ENCODE measurements at regions not wholly inside any gene's neighbourhood (a gene's known extent, or its start where the extent isn't known, plus 50 kb on each side); places are given as distances from the start of the nearest gene placed in this dataset.

DNA sequence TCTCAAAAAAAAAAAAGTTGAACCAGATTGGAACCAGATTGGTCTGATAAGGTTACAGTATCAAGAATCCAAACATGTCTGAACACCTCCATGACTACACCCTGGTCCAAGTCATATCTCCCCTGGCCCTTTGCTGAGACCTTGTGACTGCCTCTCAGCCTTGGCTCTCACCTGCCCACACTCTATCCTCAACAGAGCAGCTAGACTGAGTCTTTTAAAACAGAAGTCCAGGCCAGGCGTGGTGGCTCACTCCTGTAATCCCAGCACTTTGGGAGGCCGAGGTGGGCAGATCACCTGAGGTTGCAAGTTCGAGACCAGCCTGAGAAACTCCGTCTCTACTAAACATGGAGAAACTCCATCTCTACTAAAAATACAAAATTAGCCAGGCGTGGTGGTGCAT is 91.7 kb downstream of the AIPL1 start:
- TF ChIP-seq POLR2AphosphoS5 (IDR thresholded peaks at IDR 0.05; ENCODE audit: low read length) (no peak), CTCF (IDR thresholded peaks at IDR 0.05 in 2 of 3, conservative IDR thresholded peaks at IDR 0.05 in 1 of 3; ENCODE audit: control insufficient read depth in 2 of 3, extremely low read depth in 1 of 3, insufficient read depth in 1 of 3, low read depth in 3 of 3, low read length in 3 of 3) (no peak), ZSCAN29 (IDR thresholded peaks at IDR 0.05) (no peak), EZH2 (IDR thresholded peaks at IDR 0.05; ENCODE audit: borderline replicate concordance, control insufficient read depth, low read depth, low read length) (no peak), NFYA (IDR thresholded peaks at IDR 0.05; ENCODE audit: borderline replicate concordance, low read depth, low read length) (no peak), JUND (IDR thresholded peaks at IDR 0.05; ENCODE audit: low read depth, low read length) (no peak), ZNF274 (IDR thresholded peaks at IDR 0.05; ENCODE audit: insufficient read depth, insufficient read length) (no peak), CEBPB (IDR thresholded peaks at IDR 0.05; ENCODE audit: borderline replicate concordance in 1 of 2, low read depth in 2 of 2, low read length in 2 of 2) (no peak), POLR2A (IDR thresholded peaks at IDR 0.05; ENCODE audit: low read depth, low read length) (no peak), TARDBP (IDR thresholded peaks at IDR 0.05; ENCODE audit: borderline replicate concordance) (no peak), GABPA (IDR thresholded peaks at IDR 0.05; ENCODE audit: low read depth) (no peak), ESRRA (IDR thresholded peaks at IDR 0.05; ENCODE audit: low read length) (no peak)
- TF ChIP-seq, protein P1, sequence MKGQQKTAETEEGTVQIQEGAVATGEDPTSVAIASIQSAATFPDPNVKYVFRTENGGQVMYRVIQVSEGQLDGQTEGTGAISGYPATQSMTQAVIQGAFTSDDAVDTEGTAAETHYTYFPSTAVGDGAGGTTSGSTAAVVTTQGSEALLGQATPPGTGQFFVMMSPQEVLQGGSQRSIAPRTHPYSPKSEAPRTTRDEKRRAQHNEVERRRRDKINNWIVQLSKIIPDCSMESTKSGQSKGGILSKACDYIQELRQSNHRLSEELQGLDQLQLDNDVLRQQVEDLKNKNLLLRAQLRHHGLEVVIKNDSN (IDR thresholded peaks at IDR 0.05; ENCODE audit: borderline replicate concordance, extremely low read length, insufficient read depth, low read depth, low read length), result no peak
